ENCODE measurements at regions not wholly inside any gene's neighbourhood (a gene's known extent, or its start where the extent isn't known, plus 50 kb on each side); places are given as distances from the start of the nearest gene placed in this dataset.

DNA sequence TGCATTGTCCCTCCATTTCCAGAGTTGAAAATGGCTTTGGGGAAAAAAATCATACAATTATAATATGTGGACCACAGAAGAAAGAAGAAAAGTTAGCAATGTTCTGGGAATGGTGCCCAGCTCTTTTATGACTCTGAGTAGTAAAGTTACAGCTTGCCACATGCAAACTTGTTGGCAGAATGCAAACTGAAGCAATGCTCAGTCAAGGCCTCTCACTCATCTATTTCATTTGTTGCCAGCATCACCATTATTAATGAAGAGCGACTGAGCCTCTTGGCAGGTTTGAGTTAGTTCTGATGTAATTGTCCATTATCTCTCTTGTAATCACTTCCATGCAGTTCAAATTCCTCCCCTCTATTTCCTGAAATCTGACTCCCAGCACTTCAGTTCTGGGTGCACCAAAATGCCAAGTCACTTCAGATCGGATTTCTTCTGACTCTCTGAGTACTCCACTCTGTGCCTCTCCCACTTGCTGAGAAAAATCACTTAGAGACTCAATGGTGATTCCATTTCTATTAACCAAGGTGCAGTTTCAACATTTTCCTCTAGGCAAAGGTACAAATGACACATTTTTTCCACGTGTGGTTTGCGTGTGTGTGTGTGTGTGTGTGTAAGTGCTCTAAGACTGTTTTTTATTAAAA lies 154.4 kb upstream of the STMND1 start:
- Histone ChIP-seq H3T11ph (ENCODE audit: low read length) (no peak overlapping the region), H2BK5ac (ENCODE audit: insufficient read length, low read length) (no peak overlapping the region), H3K23ac (ENCODE audit: insufficient read length, low read depth, low read length) (no peak overlapping the region), H4K20me1 (ENCODE audit: control insufficient read depth, insufficient read depth, insufficient read length) (no peaks in the 10 kb centered on the region), H3K4me2 (ENCODE audit: insufficient read depth, insufficient read length, low read length) (peak overlapping the region; percentile 33), H3K27ac (ENCODE audit: insufficient read length, low read depth, low read length) (no peak overlapping the region), H3K79me1 (ENCODE audit: insufficient read depth, low read depth, low read length, poor library complexity, severe bottlenecking) (no peaks in the 10 kb centered on the region), H3K9me3 (ENCODE audit: control insufficient read depth, low read depth, low read length) (no peaks in the 10 kb centered on the region), H2AFZ (ENCODE audit: low read length) (no peak overlapping the region), H3K56ac (ENCODE audit: insufficient read length, low read depth, low read length) (no peak overlapping the region), H4K5ac (ENCODE audit: insufficient read length, low read depth, low read length) (no peak overlapping the region), H4K91ac (ENCODE audit: insufficient read length, low read depth, low read length) (no peak overlapping the region), H3K4ac (ENCODE audit: low read depth, low read length) (no peak overlapping the region), H3K23me2 (ENCODE audit: insufficient read length, low read depth, low read length, poor library complexity, severe bottlenecking) (no peaks in the 10 kb centered on the region), H2BK120ac (ENCODE audit: low read depth, low read length, poor library complexity, severe bottlenecking) (no peak overlapping the region), H3K9ac (ENCODE audit: extremely low read depth, insufficient read length, low read length) (no peak overlapping the region), H2AK5ac (ENCODE audit: insufficient read length, low read length) (no peak overlapping the region), H2BK20ac (ENCODE audit: low read depth, low read length, poor library complexity, severe bottlenecking) (no peak overlapping the region), H2BK15ac (ENCODE audit: low read depth, low read length) (no peak overlapping the region), H3K27me3 (ENCODE audit: insufficient read depth, low read length) (no peaks in the 10 kb centered on the region), H4K8ac (replicated peaks; ENCODE audit: insufficient read length, low read depth, low read length) (no peak overlapping the region), H3K18ac (ENCODE audit: insufficient read length, low read depth, low read length) (no peak overlapping the region), H3K4me1 (ENCODE audit: insufficient read depth, low read length) (peaks cover 8% of the 10 kb centered on the region), H3K14ac (ENCODE audit: insufficient read depth, low read length) (no peak overlapping the region), H3K79me2 (ENCODE audit: insufficient read depth, low read length) (no peaks in the 10 kb centered on the region), H2BK12ac (ENCODE audit: insufficient read length, low read depth, low read length) (no peak overlapping the region)
- WGBS (ENCODE audit: extremely low coverage, insufficient read length, low lambda C conversion rate): no CpG with 5 or more reads among the region's 4 CpGs
- no peak overlapping the region for H3K4me3 Mint-ChIP-seq
- no peak for DNase-seq
- H3K9me3 Mint-ChIP-seq: no peaks in the 10 kb centered on the region
- H3K36me3 Mint-ChIP-seq (ENCODE audit: insufficient read depth in 1 of 3, low read depth in 3 of 3): no peaks in the 10 kb centered on the region
- H3K27ac Mint-ChIP-seq: peak overlapping the region in 2 of 3 experiments; percentile 10 to 12; a peak in 1 of 7 replicates
- TF ChIP-seq, protein P1, sequence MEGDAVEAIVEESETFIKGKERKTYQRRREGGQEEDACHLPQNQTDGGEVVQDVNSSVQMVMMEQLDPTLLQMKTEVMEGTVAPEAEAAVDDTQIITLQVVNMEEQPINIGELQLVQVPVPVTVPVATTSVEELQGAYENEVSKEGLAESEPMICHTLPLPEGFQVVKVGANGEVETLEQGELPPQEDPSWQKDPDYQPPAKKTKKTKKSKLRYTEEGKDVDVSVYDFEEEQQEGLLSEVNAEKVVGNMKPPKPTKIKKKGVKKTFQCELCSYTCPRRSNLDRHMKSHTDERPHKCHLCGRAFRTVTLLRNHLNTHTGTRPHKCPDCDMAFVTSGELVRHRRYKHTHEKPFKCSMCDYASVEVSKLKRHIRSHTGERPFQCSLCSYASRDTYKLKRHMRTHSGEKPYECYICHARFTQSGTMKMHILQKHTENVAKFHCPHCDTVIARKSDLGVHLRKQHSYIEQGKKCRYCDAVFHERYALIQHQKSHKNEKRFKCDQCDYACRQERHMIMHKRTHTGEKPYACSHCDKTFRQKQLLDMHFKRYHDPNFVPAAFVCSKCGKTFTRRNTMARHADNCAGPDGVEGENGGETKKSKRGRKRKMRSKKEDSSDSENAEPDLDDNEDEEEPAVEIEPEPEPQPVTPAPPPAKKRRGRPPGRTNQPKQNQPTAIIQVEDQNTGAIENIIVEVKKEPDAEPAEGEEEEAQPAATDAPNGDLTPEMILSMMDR (conservative IDR thresholded peaks at IDR 0.05): no peak
- peaks cover 16 to 17% of the 10 kb centered on the region in 2 experiments for H3K4me1 Mint-ChIP-seq
- H3K27me3 Mint-ChIP-seq (ENCODE audit: low read depth): no peaks in the 10 kb centered on the region
